GM20431 (cell line): ENCODE measurements at regions not wholly inside any gene's neighbourhood (a gene's known extent, or its start where the extent isn't known, plus 50 kb on each side); places are given as distances from the start of the nearest gene placed in this dataset.
"Not testable (repeated sequence)": the region's sequence is repeated elsewhere in the genome, so short reads cannot be mapped to it uniquely, and the experiment has no call there.

Source experiments
- in situ Hi-C: fragments of 300-500 bp; cut with MseI, MboI; formaldehyde crosslinking; loops from one replicate; pipeline ENCODE4 v1.15.0; 2020; ENCODE audit warnings: low sequenced_read_pairs; ENCODE audit not compliant: unreplicated experiment

GRCh38 chr3:94772402-94772801 is 709.5 kb downstream of the NSUN3 start:
- in situ Hi-C loops = no loop called here

- in situ Hi-C loops = no loop called here
Measured at GRCh38 chr3:94775746-94776145, 712.9 kb downstream of the NSUN3 start.

- in situ Hi-C loops = no loop called here
Measured at GRCh38 chr3:94776401-94776915, 713.6 kb downstream of the NSUN3 start.

- in situ Hi-C loops = no loop called here
Measured at GRCh38 chr3:94778289-94778688, 715.4 kb downstream of the NSUN3 start.

- in situ Hi-C loops = no loop called here
Measured at GRCh38 chr3:94778814-94779494, 716.1 kb downstream of the NSUN3 start.

GRCh38 chr3:94779699-94780098 is 716.8 kb downstream of the NSUN3 start:
- in situ Hi-C loops = no loop called here

- in situ Hi-C loops = no loop called here
Measured at GRCh38 chr3:94784274-94784673, 721.4 kb downstream of the NSUN3 start.

- in situ Hi-C loops = no loop called here
Measured at GRCh38 chr3:94787066-94787465, 724.2 kb downstream of the NSUN3 start.

- in situ Hi-C loops = no loop called here
Measured at GRCh38 chr3:94787734-94788270, 724.9 kb downstream of the NSUN3 start.

- in situ Hi-C loops = no loop called here
Measured at GRCh38 chr3:94794563-94794962, 731.7 kb downstream of the NSUN3 start.

- in situ Hi-C loops = no loop called here
Measured at GRCh38 chr3:94799420-94800060, 736.7 kb downstream of the NSUN3 start.

- in situ Hi-C loops = no loop called here
Measured at GRCh38 chr3:94811836-94812235, 749.0 kb downstream of the NSUN3 start.

GRCh38 chr3:94821241-94821640 is 758.4 kb downstream of the NSUN3 start:
- in situ Hi-C loops = no loop called here

GRCh38 chr3:94822298-94822697 is 759.4 kb downstream of the NSUN3 start:
- in situ Hi-C loops = no loop called here

GRCh38 chr3:94846251-94846650 is 783.4 kb downstream of the NSUN3 start:
- in situ Hi-C loops = not testable (repeated sequence)

GRCh38 chr3:94862703-94863102 is 799.8 kb downstream of the NSUN3 start:
- in situ Hi-C loops = no loop called here

- in situ Hi-C loops = no loop called here
Measured at GRCh38 chr3:94869059-94869547, 806.2 kb downstream of the NSUN3 start.

- in situ Hi-C loops = no loop called here
Measured at GRCh38 chr3:94873751-94874150, 810.9 kb downstream of the NSUN3 start.

GRCh38 chr3:94875149-94875548 is 812.3 kb downstream of the NSUN3 start:
- in situ Hi-C loops = no loop called here

- in situ Hi-C loops = no loop called here
Measured at GRCh38 chr3:94887065-94887464, 824.2 kb downstream of the NSUN3 start.

- in situ Hi-C loops = no loop called here
Measured at GRCh38 chr3:94896994-94897393, 834.1 kb downstream of the NSUN3 start.
